Middle frontal gyrus (tissue), 1 donor: ENCODE measurements at regions not wholly inside any gene's neighbourhood (a gene's known extent, or its start where the extent isn't known, plus 50 kb on each side); places are given as distances from the start of the nearest gene placed in this dataset.
"Not testable (repeated sequence)": the region's sequence is repeated elsewhere in the genome, so short reads cannot be mapped to it uniquely, and the experiment has no call there.

ENCODE experiments used
- DNase-seq: peaks from one replicate; pipeline ENCODE4 v3.0.0-alpha.2; 2015; ENCODE audit warnings: low spot score; ENCODE audit errors: extremely low spot score

GRCh38 chr2:52404866-52405265 lies 1362.7 kb upstream of the CHAC2 start:
- no peak for DNase-seq

- DNase-seq, result no peak
These were observed 1363.6 kb upstream of the CHAC2 start for GRCh38 chr2:52404046-52404445.

GRCh38 chr2:52402128-52402527 lies 1365.5 kb upstream of the CHAC2 start:
- no peak for DNase-seq

- no peak for DNase-seq
These were observed 1364.9 kb upstream of the NRXN1 start for GRCh38 chr2:52396836-52397235.

GRCh38 chr2:52395912-52396311 lies 1364.0 kb upstream of the NRXN1 start:
- DNase-seq, result no peak

GRCh38 chr2:52391621-52392020 lies 1359.7 kb upstream of the NRXN1 start:
- no peak for DNase-seq

GRCh38 chr2:52390651-52391050 lies 1358.7 kb upstream of the NRXN1 start:
- no peak for DNase-seq

GRCh38 chr2:52387937-52388590 lies 1356.1 kb upstream of the NRXN1 start:
- no peak for DNase-seq

GRCh38 chr2:52386433-52387030 lies 1354.6 kb upstream of the NRXN1 start:
- DNase-seq, result no peak

- no peak for DNase-seq
These were observed 1351.6 kb upstream of the NRXN1 start for GRCh38 chr2:52383541-52383940.

GRCh38 chr2:52369178-52369577 lies 1337.2 kb upstream of the NRXN1 start:
- no peak for DNase-seq

- no peak for DNase-seq
These were observed 1336.2 kb upstream of the NRXN1 start for GRCh38 chr2:52368141-52368540.

GRCh38 chr2:52365946-52366345 lies 1334.0 kb upstream of the NRXN1 start:
- no peak for DNase-seq

GRCh38 chr2:52356556-52356955 lies 1324.6 kb upstream of the NRXN1 start:
- DNase-seq, result no peak

- DNase-seq, result no peak
These were observed 1315.4 kb upstream of the NRXN1 start for GRCh38 chr2:52347292-52347691.

GRCh38 chr2:52345676-52346075 lies 1313.7 kb upstream of the NRXN1 start:
- DNase-seq, result no peak

GRCh38 chr2:52345082-52345481 lies 1313.2 kb upstream of the NRXN1 start:
- DNase-seq, result no peak

- DNase-seq, result no peak
These were observed 1311.9 kb upstream of the NRXN1 start for GRCh38 chr2:52343706-52344266.

GRCh38 chr2:52343010-52343409 lies 1311.1 kb upstream of the NRXN1 start:
- DNase-seq, result no peak

- DNase-seq, result no peak
These were observed 1310.5 kb upstream of the NRXN1 start for GRCh38 chr2:52342458-52342857.

- no peak for DNase-seq
These were observed 1309.8 kb upstream of the NRXN1 start for GRCh38 chr2:52341732-52342131.

GRCh38 chr2:52340171-52340570 lies 1308.2 kb upstream of the NRXN1 start:
- no peak for DNase-seq

- DNase-seq, result not testable (repeated sequence)
These were observed 1305.9 kb upstream of the NRXN1 start for GRCh38 chr2:52337786-52338185.
